ENCODE measurements at regions not wholly inside any gene's neighbourhood (a gene's known extent, or its start where the extent isn't known, plus 50 kb on each side); places are given as distances from the start of the nearest gene placed in this dataset.

GRCh38 chr2:181398000-181398399, 59.2 kb upstream of the ITGA4 start:
- TF ChIP-seq, protein P1, sequence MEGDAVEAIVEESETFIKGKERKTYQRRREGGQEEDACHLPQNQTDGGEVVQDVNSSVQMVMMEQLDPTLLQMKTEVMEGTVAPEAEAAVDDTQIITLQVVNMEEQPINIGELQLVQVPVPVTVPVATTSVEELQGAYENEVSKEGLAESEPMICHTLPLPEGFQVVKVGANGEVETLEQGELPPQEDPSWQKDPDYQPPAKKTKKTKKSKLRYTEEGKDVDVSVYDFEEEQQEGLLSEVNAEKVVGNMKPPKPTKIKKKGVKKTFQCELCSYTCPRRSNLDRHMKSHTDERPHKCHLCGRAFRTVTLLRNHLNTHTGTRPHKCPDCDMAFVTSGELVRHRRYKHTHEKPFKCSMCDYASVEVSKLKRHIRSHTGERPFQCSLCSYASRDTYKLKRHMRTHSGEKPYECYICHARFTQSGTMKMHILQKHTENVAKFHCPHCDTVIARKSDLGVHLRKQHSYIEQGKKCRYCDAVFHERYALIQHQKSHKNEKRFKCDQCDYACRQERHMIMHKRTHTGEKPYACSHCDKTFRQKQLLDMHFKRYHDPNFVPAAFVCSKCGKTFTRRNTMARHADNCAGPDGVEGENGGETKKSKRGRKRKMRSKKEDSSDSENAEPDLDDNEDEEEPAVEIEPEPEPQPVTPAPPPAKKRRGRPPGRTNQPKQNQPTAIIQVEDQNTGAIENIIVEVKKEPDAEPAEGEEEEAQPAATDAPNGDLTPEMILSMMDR (IDR thresholded peaks at IDR 0.05; ENCODE audit: insufficient read depth, low read length, missing control alignments), result no peak
- CTCF ChIA-PET, result interaction anchor here (0.7 kb wide), 1 partner anchor 20 kb away, joined by 3 read pairs; no protein-coding TSS in a partner anchor
- H3K4me3 ChIP-seq (ENCODE audit: low read depth, low read length), result no peak overlapping the region
- no peak for DNase-seq (ENCODE audit: low read depth, low spot score)
- POLR2A ChIA-PET, result no interaction called here

GRCh38 chr2:181399027-181399426, 58.2 kb upstream of the ITGA4 start:
- no peak overlapping the region for H3K4me3 ChIP-seq (ENCODE audit: low read depth, low read length)
- ChIA-PET POLR2A (no interaction called here), CTCF (no interaction called here)
- no peak for DNase-seq (ENCODE audit: low read depth, low spot score)
- TF ChIP-seq, protein P1 (IDR thresholded peaks at IDR 0.05; ENCODE audit: insufficient read depth, low read length, missing control alignments), result no peak

DNA sequence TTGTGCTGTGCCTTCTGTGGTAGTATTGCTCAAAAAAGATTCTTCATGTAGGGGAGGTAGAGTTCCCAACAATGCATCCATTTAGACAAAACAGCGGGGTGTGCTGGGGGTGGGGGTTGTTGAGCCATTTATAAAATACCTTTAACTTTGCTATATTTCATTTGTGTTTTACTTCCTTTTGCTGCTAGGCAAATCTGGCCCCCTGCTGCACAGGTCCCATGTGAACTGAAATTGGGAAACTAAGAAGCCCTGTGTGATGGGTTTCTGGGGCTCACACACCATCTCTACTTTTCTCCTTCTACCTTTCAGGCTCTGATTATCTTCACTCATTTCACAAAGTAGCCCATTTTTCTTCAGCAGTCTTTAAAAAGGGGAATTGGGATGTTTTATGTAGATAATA, 52.7 kb upstream of the ITGA4 start:
- CTCF ChIA-PET, result no interaction called here
- POLR2A ChIA-PET, result no interaction called here
- TF ChIP-seq, protein P1 (IDR thresholded peaks at IDR 0.05; ENCODE audit: insufficient read depth, low read length, missing control alignments), result no peak
- no peak overlapping the region for H3K4me3 ChIP-seq (ENCODE audit: low read depth, low read length)
- DNase-seq (ENCODE audit: low read depth, low spot score), result no peak

GRCh38 chr2:181407171-181407570, 50.0 kb upstream of the ITGA4 start:
- H3K4me3 ChIP-seq (ENCODE audit: low read depth, low read length), result no peak overlapping the region
- ChIA-PET CTCF (no interaction called here), POLR2A (no interaction called here)
- DNase-seq (ENCODE audit: low read depth, low spot score), result no peak
- TF ChIP-seq, protein P1 (IDR thresholded peaks at IDR 0.05; ENCODE audit: insufficient read depth, low read length, missing control alignments), result no peak
